ENCODE measurements at regions not wholly inside any gene's neighbourhood (a gene's known extent, or its start where the extent isn't known, plus 50 kb on each side); places are given as distances from the start of the nearest gene placed in this dataset.

DNA sequence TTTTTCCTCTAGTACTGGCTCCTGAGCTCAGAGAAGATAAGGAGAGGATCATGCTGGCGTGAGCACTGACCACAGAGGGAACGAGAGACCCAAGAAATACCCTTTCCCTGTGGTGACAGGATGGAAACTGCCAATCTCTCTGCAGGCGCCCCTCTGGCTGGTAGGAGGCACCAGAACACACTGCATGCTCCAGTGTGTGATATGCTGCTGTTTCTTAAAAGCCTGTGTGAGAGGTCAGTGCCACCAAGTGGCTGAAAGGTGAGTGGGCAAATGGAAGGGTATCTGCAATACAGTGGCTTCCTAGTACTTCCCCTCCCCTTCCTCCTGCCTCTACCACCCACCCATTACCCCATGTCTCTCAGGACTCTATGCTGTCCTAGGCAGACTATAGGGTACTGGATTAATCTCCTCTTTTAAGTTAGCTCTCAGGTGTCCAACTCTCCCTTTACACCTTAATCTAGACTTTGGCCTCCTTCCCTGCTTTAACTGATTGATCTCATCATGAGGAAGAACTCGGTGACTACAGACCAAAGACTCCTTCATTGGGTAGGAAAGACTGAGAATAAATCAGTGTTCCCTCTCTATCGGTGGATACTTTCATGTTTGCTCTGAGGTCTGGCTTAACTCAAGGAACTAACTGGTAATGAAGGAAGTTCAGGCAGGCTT lies 283.6 kb downstream of the ADRA2A start:
- peak; percentile 4 for DNase-seq

DNA sequence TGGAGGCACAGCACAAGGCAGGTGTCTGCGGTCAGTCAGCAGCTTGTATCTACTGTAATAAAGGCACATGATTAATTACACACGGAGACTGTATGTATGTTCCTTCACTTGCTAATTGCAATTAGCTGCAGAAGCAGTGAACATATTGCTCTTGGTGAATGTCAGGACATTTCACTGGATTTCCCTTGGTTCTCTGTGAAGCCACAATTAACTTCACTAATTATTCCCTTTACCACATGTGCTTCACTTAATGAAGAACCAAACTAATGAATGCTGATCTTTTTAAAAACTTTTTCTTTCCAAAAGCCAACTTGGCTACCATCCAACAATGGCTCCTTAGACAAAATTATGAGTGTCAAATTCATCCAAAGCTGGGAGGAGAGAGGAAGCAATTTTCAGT lies 290.7 kb downstream of the ADRA2A start:
- DNase-seq: no peak

DNA sequence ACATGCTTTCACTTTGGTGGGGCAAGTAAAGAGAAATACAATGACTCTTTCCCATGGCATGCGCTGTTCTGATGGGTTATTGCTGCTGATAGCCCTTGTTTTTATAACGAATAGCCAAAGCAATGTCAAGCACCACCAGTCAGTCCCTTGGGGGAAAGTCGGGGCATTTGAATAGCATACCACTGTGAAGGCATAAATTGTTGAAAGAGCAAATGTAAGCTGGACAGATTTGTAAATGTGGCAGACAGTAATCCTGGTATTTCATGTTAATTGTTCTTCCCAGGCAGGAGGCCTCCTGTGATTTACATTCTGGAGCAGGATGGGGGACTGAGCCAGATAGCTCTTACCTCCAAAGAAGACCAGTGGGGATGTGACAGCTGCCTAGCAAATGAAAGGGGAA lies 293.3 kb downstream of the ADRA2A start:
- no peak for DNase-seq

DNA sequence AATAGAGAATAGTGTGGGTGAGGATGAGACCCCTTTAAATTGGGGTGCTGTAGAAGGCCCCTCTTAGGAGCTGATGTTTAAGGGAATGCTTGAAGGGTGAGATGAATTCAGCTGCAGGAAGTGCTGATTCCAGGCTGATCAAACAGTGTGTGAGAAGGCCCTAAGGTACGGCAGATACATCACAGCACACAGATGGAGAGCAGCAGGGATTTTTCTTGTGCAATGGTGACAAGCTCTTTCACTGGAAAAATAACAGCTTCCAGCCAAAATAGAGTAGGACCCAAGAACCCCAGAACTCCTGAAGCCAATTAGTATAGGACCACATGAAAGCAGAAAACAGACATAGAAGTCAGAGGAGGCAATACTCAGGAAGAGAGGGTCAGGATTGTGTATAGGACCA lies 296.9 kb downstream of the ADRA2A start:
- no peak for DNase-seq

DNA sequence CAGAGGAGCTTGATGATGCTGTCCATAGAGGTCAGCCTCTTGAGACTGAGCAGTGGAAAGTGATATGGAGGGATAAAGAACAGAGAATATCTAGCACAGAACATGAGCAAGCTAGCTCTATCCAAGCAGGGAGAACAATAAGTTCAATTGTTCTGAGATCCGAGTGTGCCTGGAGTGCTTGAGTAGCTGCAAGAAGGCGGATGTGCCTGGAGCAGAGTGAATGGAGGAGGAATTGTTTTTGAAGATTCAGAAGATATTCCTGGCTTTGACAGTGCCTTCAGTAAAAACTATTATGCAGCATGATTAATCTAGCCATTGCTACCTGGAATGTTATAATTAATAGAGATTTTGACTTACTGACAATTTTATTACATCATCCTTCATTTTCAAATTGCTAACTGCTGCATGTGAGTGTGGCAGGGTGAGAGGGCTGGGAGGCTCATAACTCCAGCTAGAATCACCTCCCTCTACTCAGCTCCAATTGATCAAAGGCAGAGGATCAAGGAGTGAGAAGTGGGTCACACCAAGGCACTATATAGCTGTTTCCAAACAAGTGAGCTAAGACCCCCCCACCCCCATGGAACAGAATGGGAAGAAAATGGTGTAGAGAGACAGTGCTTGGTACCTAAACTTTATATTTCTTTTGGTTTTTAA lies 302.8 kb downstream of the ADRA2A start:
- DNase-seq: no peak

DNA sequence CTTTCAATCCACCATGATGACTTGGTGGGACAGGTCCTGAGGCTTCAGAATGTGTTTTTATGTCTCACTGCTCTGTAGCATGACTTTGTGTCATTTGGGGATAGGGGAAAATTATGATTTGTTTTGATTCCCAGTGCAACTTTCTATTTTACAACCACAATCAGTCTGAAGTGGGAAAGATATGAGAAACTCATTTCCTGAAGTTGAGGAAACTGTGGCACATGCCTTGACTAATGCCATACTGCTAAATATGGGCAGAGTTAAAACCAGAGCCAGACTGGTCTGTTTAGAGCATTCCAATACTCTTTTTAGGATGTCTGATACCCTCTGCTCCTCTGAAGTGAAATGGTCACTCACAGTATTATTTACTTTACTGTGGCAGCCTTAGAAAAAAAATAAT lies 307.7 kb downstream of the ADRA2A start:
- DNase-seq: no peak

DNA sequence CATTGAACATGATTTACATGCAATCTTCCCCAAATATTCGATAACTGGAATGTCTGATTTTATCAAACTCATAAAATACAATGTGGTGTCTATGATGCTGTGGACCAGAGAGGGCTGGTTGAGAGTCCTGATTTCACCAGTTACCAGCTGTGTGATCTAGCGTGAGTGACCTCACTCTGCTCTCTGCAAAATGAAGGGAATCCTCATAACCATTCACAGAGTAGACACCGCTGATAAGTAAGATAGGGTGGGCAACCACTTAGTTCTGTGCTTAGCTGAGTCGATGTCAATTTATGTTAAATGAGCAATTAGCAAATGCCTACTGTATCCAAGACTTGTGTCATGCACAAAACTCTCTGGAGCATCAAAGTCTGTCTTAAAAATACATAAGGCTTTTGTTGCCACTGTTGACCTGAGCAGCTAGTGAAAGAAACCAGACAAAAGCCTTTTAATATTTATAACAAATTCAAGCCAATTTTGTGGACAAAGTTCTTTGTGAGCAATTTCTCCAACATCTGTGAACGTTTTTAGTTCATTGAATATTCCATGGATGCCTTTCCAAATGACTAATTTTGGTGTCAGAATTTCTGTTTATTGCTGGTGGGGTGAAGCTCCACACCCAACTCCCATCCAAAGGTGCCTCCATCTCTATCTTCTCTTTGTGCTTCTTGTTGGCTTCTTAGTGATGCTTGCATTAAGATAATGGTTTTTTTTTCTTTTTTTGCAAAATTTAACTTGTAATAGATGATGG lies 314.2 kb downstream of the ADRA2A start:
- DNase-seq: no peak

DNA sequence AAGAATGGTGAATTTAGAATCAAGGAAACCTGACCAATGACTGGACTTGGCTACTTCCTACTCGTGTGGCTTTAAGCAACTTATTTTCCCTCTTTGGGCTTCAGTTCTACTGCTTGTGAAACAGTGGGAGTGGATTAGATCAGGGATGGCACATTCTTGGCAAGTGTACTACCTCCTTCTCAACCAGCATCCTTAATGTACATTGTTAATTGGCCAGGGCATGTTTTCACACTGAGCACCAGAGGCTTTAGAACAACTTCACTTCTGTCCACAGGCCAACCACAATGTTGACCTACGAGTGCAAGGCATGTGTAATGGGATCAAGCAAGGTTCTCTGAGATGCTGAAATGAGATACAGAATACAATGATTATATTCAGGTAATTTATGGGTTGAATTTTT lies 315.3 kb downstream of the ADRA2A start:
- DNase-seq: no peak

DNA sequence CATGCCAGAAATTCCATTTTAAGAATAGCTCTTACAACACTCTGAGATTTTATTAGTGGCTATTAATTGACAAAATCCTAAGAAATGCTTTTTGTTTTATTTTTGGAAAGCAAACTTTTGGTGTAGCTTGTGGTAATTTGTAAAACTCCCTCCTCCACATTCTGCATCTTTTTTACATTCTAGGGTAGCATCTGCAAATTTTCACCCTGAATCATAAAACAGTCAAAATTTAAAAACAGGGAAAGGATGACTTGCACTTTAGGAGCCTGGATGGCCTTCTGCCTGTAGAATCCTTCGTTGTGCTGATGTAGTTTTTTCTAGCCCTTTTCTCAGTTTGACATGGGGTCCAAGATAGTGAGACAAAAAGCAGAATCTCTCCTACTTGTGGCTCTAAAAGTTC lies 316.1 kb downstream of the ADRA2A start:
- DNase-seq: no peak

DNA sequence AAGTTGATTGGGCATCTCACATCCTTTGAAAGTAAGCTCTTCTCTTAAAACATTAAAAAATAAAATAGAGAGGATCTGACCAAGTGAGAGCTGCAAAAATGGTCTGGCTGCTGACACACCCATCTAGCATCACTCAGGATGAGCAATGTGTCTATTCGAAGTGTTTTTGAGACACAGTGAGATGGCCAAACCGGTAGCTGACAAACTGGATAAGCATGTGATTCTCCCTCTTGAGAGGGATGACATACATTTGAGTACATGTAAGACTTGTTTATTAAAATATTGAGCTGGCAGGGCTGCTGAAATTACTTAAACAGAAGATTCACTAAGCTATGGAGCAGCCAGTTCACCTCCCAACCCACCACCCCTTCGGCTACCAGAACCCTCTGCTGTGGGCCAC lies 333.9 kb downstream of the ADRA2A start:
- DNase-seq: no peak

DNA sequence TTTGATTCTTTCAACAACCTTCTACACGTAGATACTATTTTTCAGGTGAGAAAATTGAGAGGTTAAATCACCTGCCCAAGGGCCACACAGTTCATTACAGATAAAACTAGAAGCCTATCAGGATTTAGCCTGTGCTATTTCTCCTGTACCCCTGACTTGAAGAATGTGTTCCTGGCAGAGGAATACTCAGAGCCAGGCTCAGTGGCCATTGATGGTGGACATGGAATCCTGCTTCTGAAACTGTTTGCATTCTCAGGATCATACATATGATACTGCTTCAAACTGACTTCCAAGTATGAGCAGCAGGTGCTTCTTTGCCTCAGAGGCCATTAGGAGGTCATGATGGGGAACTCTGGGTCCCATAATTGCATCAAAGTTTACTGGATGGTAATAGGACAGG lies 348.6 kb downstream of the ADRA2A start:
- no peak for DNase-seq

DNA sequence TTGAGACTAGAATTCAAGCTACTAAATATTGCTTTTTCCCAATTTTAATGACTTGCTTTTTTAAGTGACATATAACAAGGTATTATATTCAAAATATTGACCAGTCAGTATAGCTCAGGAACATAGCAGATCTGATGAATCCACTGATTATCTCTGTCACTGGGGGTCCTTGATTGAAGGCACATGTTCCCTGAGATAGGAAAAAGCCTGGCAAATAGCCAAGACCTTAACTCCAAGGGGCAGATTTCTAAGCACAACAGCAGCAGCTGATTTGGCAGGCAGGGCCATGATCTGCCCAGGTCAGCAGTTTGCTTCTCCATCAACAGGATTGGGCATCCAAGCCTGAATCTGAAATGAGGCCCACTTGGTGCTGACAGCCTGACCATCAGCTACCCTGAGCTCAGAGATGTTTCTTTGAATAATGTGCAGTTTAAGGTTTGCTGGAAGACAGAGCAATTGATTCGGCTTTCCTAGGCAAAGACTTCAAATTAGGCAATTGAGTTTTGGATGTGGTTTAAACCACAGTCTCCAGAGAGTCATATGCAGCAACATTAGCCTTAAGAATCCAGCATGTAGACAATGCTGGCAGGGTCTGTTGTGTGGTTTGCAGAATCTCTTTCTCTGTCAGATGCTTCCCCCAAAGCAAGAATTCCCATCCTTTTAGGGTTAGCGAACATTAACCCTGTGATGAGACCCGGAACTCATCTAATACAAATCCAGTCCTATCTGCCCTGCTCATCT lies 352.6 kb downstream of the ADRA2A start:
- no peak for DNase-seq

DNA sequence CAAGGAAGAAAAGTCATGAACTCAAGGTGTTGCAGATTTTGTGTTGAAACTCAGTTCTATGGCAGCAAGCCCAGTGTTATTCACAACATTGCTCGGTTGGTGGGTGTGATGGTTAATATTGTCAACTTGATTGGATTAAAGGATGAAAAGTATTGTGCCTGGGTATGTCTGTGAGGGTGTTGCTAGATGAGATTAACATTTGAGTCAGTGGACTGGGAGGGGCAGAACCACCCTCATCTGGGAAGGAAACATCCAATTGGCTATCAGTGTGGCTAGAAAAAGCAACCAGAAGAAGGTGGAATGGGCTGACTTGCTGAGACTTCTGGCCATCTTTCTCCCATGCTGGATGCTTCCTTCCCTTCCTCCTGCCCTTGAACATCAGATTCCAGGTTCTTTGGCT lies 353.2 kb downstream of the ADRA2A start:
- DNase-seq: no peak

DNA sequence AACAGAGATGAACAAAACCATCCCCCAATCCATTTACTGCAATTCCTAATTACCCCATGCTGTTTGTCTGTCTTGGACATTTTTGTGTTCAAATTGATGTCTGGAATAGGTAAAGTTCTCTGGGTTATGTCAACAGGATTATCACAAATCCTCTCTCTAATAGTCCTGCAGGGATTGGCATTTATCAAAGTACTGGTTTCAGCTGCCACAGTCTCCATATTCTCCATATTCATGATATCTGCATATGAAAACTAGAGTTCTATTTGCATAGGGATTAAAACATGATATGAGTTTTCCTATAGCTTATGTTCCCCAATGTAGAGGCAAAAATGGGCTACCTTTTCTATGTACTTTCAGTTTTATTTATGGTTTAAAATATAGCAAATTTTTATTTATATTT lies 355.8 kb downstream of the ADRA2A start:
- no peak for DNase-seq

DNA sequence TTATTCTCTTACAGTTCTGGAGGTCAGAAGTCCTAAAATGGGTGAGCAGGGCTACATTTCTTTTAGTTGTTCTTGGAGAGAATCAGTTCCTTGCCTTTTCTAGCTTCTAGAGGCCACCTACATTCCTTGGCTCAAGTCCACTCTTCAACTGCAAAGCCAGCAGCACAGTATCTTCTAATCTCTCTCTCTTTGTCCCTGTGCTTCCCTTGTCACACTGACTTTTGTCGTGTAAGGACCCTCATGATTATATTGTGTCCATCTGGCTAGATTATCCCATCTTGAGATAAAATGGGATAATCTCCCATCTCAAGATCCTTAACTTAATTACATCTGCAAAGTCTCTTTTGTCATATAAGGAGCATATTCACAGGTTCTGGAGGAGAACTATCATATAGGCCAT lies 359.0 kb downstream of the ADRA2A start:
- no peak for DNase-seq

DNA sequence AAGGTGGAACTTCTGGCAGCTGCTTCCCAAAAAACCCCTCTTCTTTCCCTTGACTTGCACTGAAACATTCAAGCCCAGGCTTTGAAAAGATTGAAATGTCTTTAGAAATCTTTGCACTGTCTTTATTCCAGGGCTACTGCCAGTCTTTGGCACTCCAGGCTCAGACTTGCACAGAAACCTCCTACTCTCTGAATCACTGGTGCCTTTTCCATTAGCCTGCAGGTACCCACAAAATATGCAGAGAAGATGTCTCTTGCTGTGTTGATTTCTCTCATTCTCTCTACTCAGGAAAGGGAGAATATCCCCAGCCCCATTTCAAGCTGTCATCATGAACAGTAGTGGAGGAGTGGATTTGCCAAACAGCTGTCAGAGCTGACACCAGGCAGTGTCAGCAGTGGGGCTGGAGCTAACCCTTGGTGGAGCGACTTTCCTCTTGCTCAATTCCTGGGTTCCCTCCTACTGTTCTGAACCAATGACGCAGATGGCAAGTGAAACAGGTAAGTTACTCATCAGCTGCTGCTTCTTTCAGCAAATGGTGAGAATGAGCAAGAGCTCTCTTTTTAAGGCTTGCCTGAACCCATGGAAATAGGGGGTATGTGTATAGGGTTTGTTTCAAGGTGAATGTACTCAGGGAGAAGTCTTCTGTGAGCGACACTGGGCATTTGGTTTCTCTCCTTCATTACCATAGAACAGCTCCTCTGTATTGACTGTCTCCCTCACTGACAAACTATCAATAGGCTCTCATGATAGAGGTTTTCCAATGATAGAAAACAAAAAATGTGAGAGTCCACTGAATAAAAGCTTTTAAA lies 362.4 kb downstream of the ADRA2A start:
- DNase-seq: no peak

DNA sequence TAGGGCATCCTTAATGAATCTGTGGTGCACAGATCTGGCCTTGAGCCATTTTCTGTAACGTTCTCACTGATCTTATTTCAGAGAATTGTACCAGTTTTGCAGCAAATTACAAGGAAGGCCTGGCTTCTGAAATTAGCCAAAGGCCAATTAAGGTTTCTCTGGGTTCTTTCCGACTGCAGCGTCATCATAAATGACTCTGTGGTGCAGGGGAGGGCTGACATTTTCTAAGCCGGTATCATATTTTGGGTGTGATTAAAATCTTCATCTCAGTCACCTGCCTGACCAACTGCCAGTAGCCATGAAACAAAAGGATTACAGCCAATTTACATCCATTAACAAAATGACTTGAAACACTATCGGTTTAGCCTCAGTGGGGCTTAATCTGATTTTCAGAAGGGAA lies 363.7 kb downstream of the ADRA2A start:
- DNase-seq: no peak

DNA sequence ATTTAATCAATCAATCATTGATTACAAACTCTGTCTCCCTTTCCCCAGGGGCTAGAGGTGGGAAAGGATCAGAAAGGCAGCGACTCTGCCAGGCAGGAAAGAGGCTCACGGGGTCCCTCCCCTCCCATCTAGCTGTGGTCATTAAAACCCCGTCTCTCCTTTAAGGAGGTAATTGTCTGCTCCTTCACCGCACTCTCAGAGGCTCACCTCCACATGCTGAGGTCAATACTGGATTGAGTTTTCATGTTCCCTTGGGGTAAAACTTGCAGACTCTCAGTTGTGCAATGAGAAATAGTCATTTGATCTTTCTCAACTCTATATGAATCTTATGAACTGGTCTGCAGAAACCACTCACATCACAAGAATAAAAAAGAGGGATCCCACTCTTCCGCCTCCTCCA lies 368.8 kb downstream of the ADRA2A start:
- no peak for DNase-seq

DNA sequence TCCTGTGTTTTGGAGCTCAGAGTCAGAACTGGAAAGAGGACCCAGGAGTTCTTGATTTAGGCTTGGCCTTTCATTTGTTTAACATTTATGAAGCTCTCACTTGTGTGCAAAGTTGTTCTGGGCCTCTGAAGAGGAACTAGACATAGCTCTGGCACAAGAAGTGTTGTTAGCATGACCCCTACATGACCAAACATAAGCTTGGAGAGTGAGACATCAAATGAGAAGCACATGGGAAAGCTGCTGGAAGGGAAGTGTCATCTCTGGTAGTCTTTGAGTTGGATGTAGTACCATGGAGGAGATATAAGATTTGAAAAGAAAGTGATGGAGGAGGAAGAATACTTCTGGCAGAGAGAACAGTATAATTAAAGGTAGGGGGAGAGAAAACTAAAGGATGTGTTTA lies 370.1 kb downstream of the ADRA2A start:
- DNase-seq: no peak

DNA sequence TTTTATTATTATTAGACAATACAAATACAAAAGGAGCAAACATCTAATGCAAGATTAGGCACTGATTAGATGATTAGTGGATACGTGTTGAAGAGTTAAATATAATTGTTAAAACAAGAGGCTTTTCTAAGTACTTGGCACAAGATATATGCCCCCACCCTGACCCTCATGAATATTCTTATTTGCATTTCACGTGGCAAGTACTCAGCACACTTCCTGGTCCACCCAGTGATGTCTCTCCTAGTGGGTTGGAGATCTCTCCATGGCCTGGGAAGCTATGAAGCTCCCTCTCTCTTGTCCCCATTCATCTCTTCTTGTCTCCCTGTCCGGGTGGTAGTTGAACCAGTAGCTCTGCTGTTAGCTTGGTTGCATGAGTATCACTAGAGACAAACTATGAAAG lies 375.3 kb downstream of the ADRA2A start:
- DNase-seq: no peak

DNA sequence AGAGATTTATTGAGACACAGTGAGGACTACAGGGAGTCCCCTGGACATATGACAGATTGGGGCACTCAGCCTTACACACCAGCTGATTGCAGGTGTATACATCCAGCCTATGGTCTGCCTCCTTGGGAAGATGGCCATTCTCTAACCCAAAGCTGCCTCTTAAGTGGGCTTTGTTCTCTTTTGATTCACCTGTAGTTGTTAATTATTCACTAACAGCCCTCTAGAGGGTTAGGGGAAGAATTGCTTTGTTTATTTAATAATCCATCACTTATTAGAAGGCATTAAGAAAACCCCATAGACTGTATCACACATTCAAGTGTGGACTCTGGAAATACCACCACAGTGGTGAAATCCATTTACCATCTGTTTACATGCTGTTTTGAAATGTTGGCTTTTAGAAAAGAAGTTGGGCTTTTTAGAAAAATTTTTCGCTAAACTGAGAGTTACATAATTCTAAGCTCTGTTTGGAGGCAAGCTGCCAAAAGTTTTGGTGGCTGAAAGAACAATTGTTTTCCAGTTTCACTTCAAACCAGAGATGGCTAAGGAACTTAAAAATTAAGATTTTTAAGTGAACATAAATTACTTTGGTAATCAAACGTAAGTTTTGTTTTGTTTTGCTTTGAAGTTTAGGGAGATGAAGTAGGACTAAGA lies 379.1 kb downstream of the ADRA2A start:
- no peak for DNase-seq

DNA sequence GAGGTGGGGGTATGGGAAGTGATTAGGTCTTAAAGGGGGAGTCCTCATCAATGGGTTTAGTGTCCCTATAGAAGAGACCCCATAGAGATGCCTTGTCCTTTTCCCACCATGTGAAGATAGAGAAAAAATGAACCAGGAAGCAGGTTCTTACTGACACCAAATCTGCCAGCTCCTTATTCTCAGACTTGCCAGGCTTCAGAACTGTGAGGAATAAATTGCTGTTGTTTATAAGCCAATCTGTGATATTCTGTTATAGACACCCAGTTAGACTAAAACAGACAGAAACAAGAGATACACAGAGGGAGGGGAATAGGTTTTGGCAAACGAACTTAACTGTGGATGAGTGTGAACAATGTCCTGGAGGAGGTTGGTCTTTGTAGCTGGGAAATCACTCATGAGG lies 381.4 kb downstream of the ADRA2A start:
- no peak for DNase-seq

Data from NCI-H510A treated with DMSO at 0.1 percent for 48 hours (cell line).